ENCODE measurements at regions not wholly inside any gene's neighbourhood (a gene's known extent, or its start where the extent isn't known, plus 50 kb on each side); places are given as distances from the start of the nearest gene placed in this dataset.

DNA sequence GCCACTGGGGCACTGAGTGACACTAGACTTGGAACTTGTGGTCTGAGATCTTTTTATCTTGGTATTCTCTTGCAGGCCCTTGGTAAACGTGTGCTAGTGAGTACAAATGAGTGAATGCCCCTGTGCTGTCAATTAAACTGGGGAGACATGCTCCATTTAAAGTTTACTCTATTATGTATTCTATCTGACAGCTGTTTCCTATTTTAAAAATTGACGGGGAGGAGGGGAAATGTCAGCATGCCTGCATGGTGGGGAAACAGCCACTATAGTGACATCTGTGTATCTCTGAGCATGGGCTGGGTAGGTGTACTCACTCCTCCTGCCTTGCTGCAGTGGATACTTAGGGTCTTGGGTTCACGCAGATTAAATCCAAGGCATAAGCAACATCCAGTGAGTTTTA, 59.0 kb upstream of the IKBKE start:
- no peak for DNase-seq (ENCODE audit: extremely low spot score in 2 of 2)
- H3K9me3 ChIP-seq = no peaks in the 10 kb centered on the region
- intact Hi-C loops (cut with DNase I) = no loop called here
- H3K36me3 ChIP-seq = peaks cover 0 to 11% of the 10 kb centered on the region in 2 donors
- no peaks in the 10 kb centered on the region for H3K4me1 ChIP-seq
- TF ChIP-seq POLR2AphosphoS5 (IDR thresholded peaks at IDR 0.05; ENCODE audit: insufficient read depth in 1 of 2, low read depth in 1 of 2) = no peak
- TF ChIP-seq POLR2A (IDR thresholded peaks at IDR 0.05) = no peak
- TF ChIP-seq, protein P1, sequence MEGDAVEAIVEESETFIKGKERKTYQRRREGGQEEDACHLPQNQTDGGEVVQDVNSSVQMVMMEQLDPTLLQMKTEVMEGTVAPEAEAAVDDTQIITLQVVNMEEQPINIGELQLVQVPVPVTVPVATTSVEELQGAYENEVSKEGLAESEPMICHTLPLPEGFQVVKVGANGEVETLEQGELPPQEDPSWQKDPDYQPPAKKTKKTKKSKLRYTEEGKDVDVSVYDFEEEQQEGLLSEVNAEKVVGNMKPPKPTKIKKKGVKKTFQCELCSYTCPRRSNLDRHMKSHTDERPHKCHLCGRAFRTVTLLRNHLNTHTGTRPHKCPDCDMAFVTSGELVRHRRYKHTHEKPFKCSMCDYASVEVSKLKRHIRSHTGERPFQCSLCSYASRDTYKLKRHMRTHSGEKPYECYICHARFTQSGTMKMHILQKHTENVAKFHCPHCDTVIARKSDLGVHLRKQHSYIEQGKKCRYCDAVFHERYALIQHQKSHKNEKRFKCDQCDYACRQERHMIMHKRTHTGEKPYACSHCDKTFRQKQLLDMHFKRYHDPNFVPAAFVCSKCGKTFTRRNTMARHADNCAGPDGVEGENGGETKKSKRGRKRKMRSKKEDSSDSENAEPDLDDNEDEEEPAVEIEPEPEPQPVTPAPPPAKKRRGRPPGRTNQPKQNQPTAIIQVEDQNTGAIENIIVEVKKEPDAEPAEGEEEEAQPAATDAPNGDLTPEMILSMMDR (IDR thresholded peaks at IDR 0.05) = no peak
- no peak overlapping the region for H3K4me3 ChIP-seq
- no peak overlapping the region for H3K27ac ChIP-seq
- no peaks in the 10 kb centered on the region for H3K27me3 ChIP-seq

DNA sequence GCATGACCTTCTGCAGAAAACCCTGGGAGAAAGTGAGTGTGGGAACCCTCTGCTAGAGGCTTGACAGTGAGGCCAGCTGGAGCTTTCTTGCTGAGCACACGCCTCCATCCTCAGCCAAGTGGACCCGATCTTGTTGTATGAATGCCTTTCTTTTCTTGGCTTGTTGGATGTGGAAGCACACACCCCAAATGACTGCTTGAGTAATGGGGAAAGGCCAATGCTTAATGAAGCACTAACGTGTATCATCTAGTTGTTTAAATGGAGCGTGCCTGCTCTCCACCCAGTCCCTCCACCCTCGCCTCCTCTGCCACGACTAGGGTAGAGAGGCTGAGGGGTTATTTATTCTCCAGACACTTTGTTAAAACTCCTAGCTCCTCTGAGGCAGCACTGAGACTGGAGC, 54.3 kb upstream of the IKBKE start:
- no peak for DNase-seq (ENCODE audit: extremely low spot score in 2 of 2)
- peaks cover 0 to 31% of the 10 kb centered on the region in 2 donors for H3K36me3 ChIP-seq
- H3K4me1 ChIP-seq = no peaks in the 10 kb centered on the region

DNA sequence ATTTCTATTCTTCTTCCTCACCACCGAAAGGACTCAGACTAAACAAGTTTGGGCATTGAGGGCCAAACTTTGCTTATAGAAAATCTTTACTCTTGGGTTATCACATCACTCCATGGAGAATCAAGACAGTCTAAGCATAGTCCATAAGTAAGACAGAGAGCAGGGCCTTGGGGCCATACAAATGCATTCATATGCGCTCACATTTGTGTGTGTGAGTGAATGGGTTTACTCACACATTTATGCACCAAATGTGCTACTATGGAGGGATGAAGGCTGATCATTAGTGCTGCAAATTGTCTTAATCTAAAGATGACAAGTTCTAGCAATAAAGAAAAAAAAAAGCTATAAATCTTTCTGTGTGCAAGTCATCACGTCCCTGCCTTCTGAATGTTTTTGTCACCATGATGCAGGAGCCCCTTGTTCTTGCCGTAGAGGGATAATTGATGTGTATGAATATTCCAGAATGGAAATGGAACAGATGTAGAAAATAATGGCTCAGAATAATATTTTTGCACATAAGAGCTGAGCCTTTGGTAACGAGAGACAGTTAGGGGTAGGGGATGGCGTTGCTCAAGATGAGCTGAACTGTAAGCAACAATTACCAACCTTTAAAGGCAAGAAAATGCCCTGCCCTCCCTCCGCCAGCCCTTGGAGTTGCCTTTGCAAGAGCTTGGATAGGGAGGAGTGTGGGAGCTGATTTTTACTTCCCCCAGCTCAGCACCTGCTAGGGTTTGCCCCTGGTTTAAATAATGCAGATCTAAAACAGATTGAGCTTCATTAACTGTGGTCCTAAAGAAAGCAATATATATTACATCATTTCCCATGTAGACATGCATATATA, 52.3 kb upstream of the IKBKE start:
- H3K36me3 ChIP-seq = peaks cover 0 to 50% of the 10 kb centered on the region in 2 donors
- intact Hi-C loops (cut with DNase I) = no loop called here

More for the DNA sequence above, 54.3 kb upstream of the IKBKE start:
- H3K27ac ChIP-seq = no peak overlapping the region
- H3K9me3 ChIP-seq = no peaks in the 10 kb centered on the region
- TF ChIP-seq, protein P1 (IDR thresholded peaks at IDR 0.05) = no peak
- TF ChIP-seq POLR2AphosphoS5 (IDR thresholded peaks at IDR 0.05; ENCODE audit: insufficient read depth in 1 of 2, low read depth in 1 of 2) = no peak
- no peak for TF ChIP-seq POLR2A (IDR thresholded peaks at IDR 0.05)
- no peaks in the 10 kb centered on the region for H3K27me3 ChIP-seq
- intact Hi-C loops (cut with DNase I) = no loop called here
- no peak overlapping the region for H3K4me3 ChIP-seq

DNA sequence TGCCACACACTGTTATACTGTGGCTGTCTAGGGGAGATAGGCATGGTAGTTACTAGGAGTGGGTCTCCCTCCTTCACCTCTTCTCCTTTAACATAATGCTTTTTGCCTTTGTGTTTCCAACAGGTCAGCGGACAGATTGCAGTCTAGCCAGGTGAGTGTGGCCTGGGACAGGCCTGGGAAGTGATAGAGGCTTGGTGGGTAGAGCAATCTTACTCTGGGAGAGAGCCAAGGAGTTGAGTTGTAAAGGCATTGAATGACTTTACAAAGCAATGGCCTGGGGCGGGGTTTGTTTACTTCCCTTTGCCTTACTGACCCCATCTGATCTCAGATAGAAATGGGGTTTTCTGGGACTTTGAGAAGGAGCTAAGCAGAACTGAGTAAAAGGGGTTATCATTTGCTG, 51.0 kb upstream of the IKBKE start:
- Histone ChIP-seq H3K9me3 (no peaks in the 10 kb centered on the region), H3K4me3 (no peak overlapping the region), H3K36me3 (peaks cover 0 to 51% of the 10 kb centered on the region in 2 donors), H3K4me1 (no peaks in the 10 kb centered on the region), H3K27me3 (no peaks in the 10 kb centered on the region), H3K27ac (no peak overlapping the region)
- DNase-seq (ENCODE audit: extremely low spot score in 2 of 2) = no peak
- TF ChIP-seq, protein P1 (IDR thresholded peaks at IDR 0.05) = no peak
- intact Hi-C loops (cut with DNase I) = no loop called here

More for the DNA sequence above, 52.3 kb upstream of the IKBKE start:
- Histone ChIP-seq H3K4me3 (no peak overlapping the region), H3K4me1 (no peaks in the 10 kb centered on the region), H3K9me3 (no peaks in the 10 kb centered on the region), H3K27me3 (no peaks in the 10 kb centered on the region), H3K27ac (no peak overlapping the region)
- TF ChIP-seq, protein P1 (IDR thresholded peaks at IDR 0.05) = no peak
- TF ChIP-seq POLR2AphosphoS5 (IDR thresholded peaks at IDR 0.05; ENCODE audit: insufficient read depth in 1 of 2, low read depth in 1 of 2) (no peak), POLR2A (IDR thresholded peaks at IDR 0.05) (no peak)
- no peak for DNase-seq (ENCODE audit: extremely low spot score in 2 of 2)

DNA sequence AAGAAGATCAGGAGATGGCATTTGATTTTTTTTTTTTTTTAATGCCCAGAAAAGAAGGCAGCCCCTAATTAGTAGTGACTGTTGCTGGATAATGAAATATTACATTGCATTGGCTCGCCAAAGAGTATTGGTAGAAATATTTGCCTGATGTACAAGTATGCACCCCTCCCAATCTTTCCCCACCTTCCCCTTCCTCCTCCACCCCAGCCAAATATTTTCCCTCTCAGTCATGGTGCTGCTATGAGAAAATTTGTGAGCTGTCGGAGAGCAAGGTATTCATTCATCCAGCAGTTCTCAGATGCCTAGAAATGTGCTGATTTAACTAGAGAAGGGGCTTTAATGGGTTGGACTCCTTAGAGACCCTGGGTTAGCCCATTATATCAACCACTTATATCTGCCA, 50.5 kb upstream of the IKBKE start:
- H3K4me3 ChIP-seq = no peak overlapping the region
- H3K9me3 ChIP-seq = no peaks in the 10 kb centered on the region
- TF ChIP-seq POLR2AphosphoS5 (IDR thresholded peaks at IDR 0.05; ENCODE audit: insufficient read depth in 1 of 2, low read depth in 1 of 2) (no peak), POLR2A (IDR thresholded peaks at IDR 0.05) (no peak)
- TF ChIP-seq, protein P1 (IDR thresholded peaks at IDR 0.05) = no peak
- intact Hi-C loops (cut with DNase I) = no loop called here
- peaks cover 0 to 48% of the 10 kb centered on the region in 2 donors for H3K36me3 ChIP-seq
- H3K4me1 ChIP-seq = no peaks in the 10 kb centered on the region
- no peak for DNase-seq (ENCODE audit: extremely low spot score in 2 of 2)
- H3K27me3 ChIP-seq = no peaks in the 10 kb centered on the region
- H3K27ac ChIP-seq = no peak overlapping the region

Data from vagina (tissue), 2 donors.